Endothelial cell of umbilical vein (primary cell): ENCODE measurements at regions not wholly inside any gene's neighbourhood (a gene's known extent, or its start where the extent isn't known, plus 50 kb on each side); places are given as distances from the start of the nearest gene placed in this dataset.

Source experiments
- BruUV-seq: library from RNA; stranded (reverse); fragments of 400-500 nt; replicated peaks from 2 replicates; lab custom pipeline; 2021; lab: Mats Ljungman, UMichigan
- CTCF ChIA-PET: fragments of 300-600, 350-600 bp; sonication (Branson Sonifier 250); formaldehyde crosslinking; loops from one replicate; lab custom pipeline; 2021; ENCODE audit warnings: antibody characterized with exemption, inconsistent platforms; lab: Charles Lee
- POLR2A ChIA-PET: fragments of 300-600, 350-600 bp; sonication (Branson Sonifier 250); formaldehyde crosslinking; loops from one replicate; lab custom pipeline; 2021; ENCODE audit warnings: antibody characterized with exemption, inconsistent platforms; lab: Charles Lee
- DNase-seq: peaks from one replicate; pipeline ENCODE4 v3.0.0-alpha.2; 2011; ENCODE audit warnings: low read depth, low spot score
- FAIRE-seq: peaks from 2 replicates; lab custom pipeline; 2011; peaks lifted over from hg19 to GRCh38; lab: Jason Lieb, UNC
- H2AFZ ChIP-seq: 2 replicates; pipeline ENCODE4 v1.6.0; 2012; ENCODE audit warnings: low read depth, low read length, control low read depth, inconsistent platforms
- H3K27ac ChIP-seq: 2 replicates; pipeline ENCODE4 v1.5.1; 2011; ENCODE audit warnings: low read depth, mild to moderate bottlenecking, control low read depth, low read length, moderate library complexity; ENCODE audit not compliant: insufficient read depth
- H3K27me3 ChIP-seq, 2 experiments: 2 replicates each; pipeline versions ENCODE4 v1.6.0 to v1.6.1; 2011; ENCODE audit warnings: low read length in 2 of 2, mixed read lengths in 1 of 2; ENCODE audit not compliant: control insufficient read depth in 2 of 2, insufficient read depth in 2 of 2
- H3K36me3 ChIP-seq, 2 experiments: 2 replicates in 1 of 2; 3 replicates in 1 of 2; pipeline ENCODE4 v1.5.1; 2011; ENCODE audit warnings: low read length in 2 of 2, mild to moderate bottlenecking in 1 of 2, moderate library complexity in 1 of 2; ENCODE audit not compliant: control insufficient read depth in 2 of 2, insufficient read depth in 2 of 2; ENCODE audit errors: extremely low read depth in 1 of 2
- H3K4me1 ChIP-seq: 3 replicates; pipeline ENCODE4 v1.5.1; 2011; ENCODE audit warnings: mild to moderate bottlenecking, low read length; ENCODE audit not compliant: control insufficient read depth, insufficient read depth; ENCODE audit errors: extremely low read depth
- H3K4me2 ChIP-seq: 2 replicates; pipeline ENCODE4 v1.6.1; 2011; ENCODE audit warnings: low read length, control low read depth, mixed read lengths; ENCODE audit not compliant: insufficient read depth
- H3K4me3 ChIP-seq, 3 experiments: fragments of 200-600 bp in 1 of 3; sonication (generic), shearing (Covaris generic) in 1 of 3; replicated peaks in 1 of 3; 2 replicates each; pipeline ENCODE4 v1.5.1; 2011 to 2016; ENCODE audit warnings: control low read depth in 3 of 3, low read length in 3 of 3, mild to moderate bottlenecking in 2 of 3, inconsistent platforms in 1 of 3, low read depth in 1 of 3, moderate library complexity in 1 of 3; ENCODE audit not compliant: insufficient read depth in 1 of 3
- H3K79me2 ChIP-seq: 2 replicates; pipeline ENCODE4 v1.6.0; 2012; ENCODE audit warnings: low read length, inconsistent platforms; ENCODE audit not compliant: control insufficient read depth, insufficient read depth
- H3K9ac ChIP-seq: replicated peaks from 2 replicates; pipeline ENCODE3; 2011; ENCODE audit warnings: low read length, control low read depth; ENCODE audit not compliant: insufficient read depth; ENCODE audit errors: extremely low read depth
- H3K9me1 ChIP-seq: replicated peaks from 3 replicates; pipeline ENCODE4 v1.6.0; 2011; ENCODE audit warnings: mild to moderate bottlenecking, low read length; ENCODE audit not compliant: control insufficient read depth, insufficient read depth; ENCODE audit errors: extremely low read depth
- H3K9me3 ChIP-seq: replicated peaks from 2 replicates; pipeline ENCODE4 v1.5.1; 2012; ENCODE audit warnings: low read length, inconsistent platforms; ENCODE audit not compliant: control insufficient read depth, insufficient read depth
- H4K20me1 ChIP-seq: replicated peaks from 2 replicates; pipeline ENCODE3; 2011; ENCODE audit warnings: mild to moderate bottlenecking, low read length; ENCODE audit not compliant: control insufficient read depth, insufficient read depth; ENCODE audit errors: extremely low read depth
- EZH2 ChIP-seq: IDR thresholded peaks from 2 replicates; pipeline ENCODE4 v1.6.1; 2012; ENCODE audit warnings: borderline replicate concordance, low read depth, mild to moderate bottlenecking, moderate library complexity, low read length, inconsistent platforms; ENCODE audit not compliant: severe bottlenecking
- FOS ChIP-seq: IDR thresholded peaks from 2 replicates; pipeline ENCODE4 v1.6.1; 2011; ENCODE audit warnings: mild to moderate bottlenecking, low read length, moderate library complexity, borderline replicate concordance; ENCODE audit not compliant: insufficient read depth
- GATA2 ChIP-seq: IDR thresholded peaks from 2 replicates; pipeline ENCODE4 v1.7.0; 2011; ENCODE audit warnings: low read depth, mild to moderate bottlenecking, moderate library complexity, mixed read lengths, low read length; ENCODE audit not compliant: insufficient read length, insufficient read depth
- JUN ChIP-seq: IDR thresholded peaks from 2 replicates; pipeline ENCODE4 v1.6.1; 2011; ENCODE audit warnings: borderline replicate concordance, low read depth; ENCODE audit not compliant: insufficient read length, insufficient read depth
- MYC ChIP-seq: IDR thresholded peaks from one replicate; pipeline ENCODE4 v1.6.1; 2011; ENCODE audit warnings: mild to moderate bottlenecking, low read depth, low read length
- POLR2A ChIP-seq: IDR thresholded peaks from 2 replicates; pipeline ENCODE4 v1.6.1; 2012; ENCODE audit warnings: low read depth, mild to moderate bottlenecking, control low read depth, low read length
- POLR2AphosphoS5 ChIP-seq: IDR thresholded peaks from 2 replicates; pipeline ENCODE4 v1.6.1; 2012; ENCODE audit warnings: low read depth, mild to moderate bottlenecking, control low read depth, low read length, moderate library complexity; ENCODE audit not compliant: insufficient read depth
- dilution Hi-C: fragments of 300-500 bp; cut with MboI; formaldehyde crosslinking; loops from one replicate; pipeline ENCODE4 v1.15.0; 2019; ENCODE audit warnings: low sequenced_read_pairs; ENCODE audit not compliant: extremely low pct_ligation_motif_present
- intact Hi-C: fragments of 100-400 bp; cut with micrococcal nuclease; formaldehyde crosslinking; loops from one replicate; pipeline ENCODE4 v1.10.0; 2022
- TF ChIP-seq, protein P1 (sequence below): IDR thresholded peaks from 2 replicates; pipeline ENCODE4 v1.6.1; 2011; ENCODE audit not compliant: insufficient read depth, insufficient read length
- TF ChIP-seq, protein P2 (sequence below), 2 donors: IDR thresholded peaks; 1 replicate in 1 of 2; 2 replicates in 1 of 2; pipeline ENCODE4 v1.5.1; 2011; ENCODE audit warnings: low read length in 2 of 2, mild to moderate bottlenecking in 2 of 2, moderate library complexity in 2 of 2, control low read depth in 1 of 2, inconsistent platforms in 1 of 2, low read depth in 1 of 2; ENCODE audit not compliant: insufficient read depth in 1 of 2; ENCODE audit errors: extremely low read depth in 1 of 2

DNA sequence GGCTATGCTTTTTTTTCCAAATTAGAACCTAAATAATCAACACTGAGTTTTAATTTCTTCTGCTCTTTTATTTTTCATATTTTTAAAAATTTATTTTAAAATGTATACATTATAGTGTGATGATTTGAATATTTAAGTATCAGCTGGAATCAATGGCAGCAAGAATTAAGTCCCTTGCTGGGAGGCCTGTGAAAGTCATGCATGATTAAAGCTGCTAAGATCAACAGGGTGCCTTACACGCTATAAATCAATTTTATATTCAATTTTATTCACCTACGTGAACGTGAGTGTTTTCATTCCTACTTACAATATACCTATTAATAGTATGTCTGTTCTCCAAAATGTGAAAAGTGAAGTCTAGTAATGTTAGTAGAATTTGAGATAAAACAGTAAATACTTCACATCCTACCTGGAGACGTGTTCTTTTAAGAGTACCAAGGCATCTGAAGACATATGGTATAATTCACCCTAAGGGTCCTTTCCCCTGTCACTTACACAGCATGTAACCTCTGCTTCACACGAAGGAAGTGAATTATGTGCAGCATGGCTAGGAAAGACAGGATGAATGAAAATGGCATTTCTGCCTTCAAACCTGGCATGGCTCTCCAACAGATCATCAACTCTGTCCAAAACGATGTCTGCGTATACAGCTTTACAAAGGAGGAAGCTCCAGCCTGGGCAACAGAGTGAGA lies 640.4 kb upstream of the ROBO1 start:
- no peaks in the 10 kb centered on the region for H3K4me1 ChIP-seq
- H3K9ac ChIP-seq = no peak overlapping the region
- H3K27me3 ChIP-seq = no peaks in the 10 kb centered on the region
- intact Hi-C loops (no loop called here), dilution Hi-C loops (no loop called here)
- DNase-seq = no peak
- no peak overlapping the region for H3K4me3 ChIP-seq
- H3K79me2 ChIP-seq = no peaks in the 10 kb centered on the region
- H3K9me1 ChIP-seq = no peaks in the 10 kb centered on the region
- no peaks in the 10 kb centered on the region for H4K20me1 ChIP-seq
- H3K9me3 ChIP-seq = no peaks in the 10 kb centered on the region
- no peak overlapping the region for H3K4me2 ChIP-seq
- H3K27ac ChIP-seq = no peak overlapping the region
- FAIRE-seq = no peak
- CTCF ChIA-PET = interaction anchor here (0.6 to 1.6 kb wide), 2 partner anchors 10 to 87 kb away, joined by 3 to 6 read pairs; no protein-coding TSS in a partner anchor
- POLR2A ChIA-PET = no interaction called here
- no peak for TF ChIP-seq JUN
- TF ChIP-seq GATA2 = no peak
- TF ChIP-seq, protein P1, sequence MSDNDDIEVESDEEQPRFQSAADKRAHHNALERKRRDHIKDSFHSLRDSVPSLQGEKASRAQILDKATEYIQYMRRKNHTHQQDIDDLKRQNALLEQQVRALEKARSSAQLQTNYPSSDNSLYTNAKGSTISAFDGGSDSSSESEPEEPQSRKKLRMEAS = no peak
- no peak for TF ChIP-seq MYC
- no peak for TF ChIP-seq EZH2
- TF ChIP-seq FOS = no peak
- no peak for TF ChIP-seq POLR2A
- no peak for TF ChIP-seq POLR2AphosphoS5
- TF ChIP-seq, protein P2, sequence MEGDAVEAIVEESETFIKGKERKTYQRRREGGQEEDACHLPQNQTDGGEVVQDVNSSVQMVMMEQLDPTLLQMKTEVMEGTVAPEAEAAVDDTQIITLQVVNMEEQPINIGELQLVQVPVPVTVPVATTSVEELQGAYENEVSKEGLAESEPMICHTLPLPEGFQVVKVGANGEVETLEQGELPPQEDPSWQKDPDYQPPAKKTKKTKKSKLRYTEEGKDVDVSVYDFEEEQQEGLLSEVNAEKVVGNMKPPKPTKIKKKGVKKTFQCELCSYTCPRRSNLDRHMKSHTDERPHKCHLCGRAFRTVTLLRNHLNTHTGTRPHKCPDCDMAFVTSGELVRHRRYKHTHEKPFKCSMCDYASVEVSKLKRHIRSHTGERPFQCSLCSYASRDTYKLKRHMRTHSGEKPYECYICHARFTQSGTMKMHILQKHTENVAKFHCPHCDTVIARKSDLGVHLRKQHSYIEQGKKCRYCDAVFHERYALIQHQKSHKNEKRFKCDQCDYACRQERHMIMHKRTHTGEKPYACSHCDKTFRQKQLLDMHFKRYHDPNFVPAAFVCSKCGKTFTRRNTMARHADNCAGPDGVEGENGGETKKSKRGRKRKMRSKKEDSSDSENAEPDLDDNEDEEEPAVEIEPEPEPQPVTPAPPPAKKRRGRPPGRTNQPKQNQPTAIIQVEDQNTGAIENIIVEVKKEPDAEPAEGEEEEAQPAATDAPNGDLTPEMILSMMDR (IDR thresholded peaks at IDR 0.05; ENCODE audit: extremely low read depth in 1 of 2, insufficient read depth in 1 of 2, low read depth in 1 of 2, low read length in 2 of 2) = no peak
- no peaks in the 10 kb centered on the region for H3K36me3 ChIP-seq
- BruUV-seq = no TSS peak
- no peak overlapping the region for H2AFZ ChIP-seq
